HG03354 (cell line): ENCODE measurements at regions not wholly inside any gene's neighbourhood (a gene's known extent, or its start where the extent isn't known, plus 50 kb on each side); places are given as distances from the start of the nearest gene placed in this dataset.
A peak's percentile ranks its signal among the peaks of the same experiment; 100 is the strongest.
"Not testable (repeated sequence)": the region's sequence is repeated elsewhere in the genome, so short reads cannot be mapped to it uniquely, and the experiment has no call there.

Experiments
- ATAC-seq: cut with Tn5 transposase; IDR thresholded peaks from one replicate; pipeline ENCODE4 v1.9.1; 2021; ENCODE audit warnings: mild to moderate bottlenecking; ENCODE audit not compliant: unreplicated experiment, poor library complexity, severe bottlenecking

- no peak for ATAC-seq
These were observed 53.8 kb upstream of the C2CD4B start for GRCh38 chr15:62218841-62219240.

DNA sequence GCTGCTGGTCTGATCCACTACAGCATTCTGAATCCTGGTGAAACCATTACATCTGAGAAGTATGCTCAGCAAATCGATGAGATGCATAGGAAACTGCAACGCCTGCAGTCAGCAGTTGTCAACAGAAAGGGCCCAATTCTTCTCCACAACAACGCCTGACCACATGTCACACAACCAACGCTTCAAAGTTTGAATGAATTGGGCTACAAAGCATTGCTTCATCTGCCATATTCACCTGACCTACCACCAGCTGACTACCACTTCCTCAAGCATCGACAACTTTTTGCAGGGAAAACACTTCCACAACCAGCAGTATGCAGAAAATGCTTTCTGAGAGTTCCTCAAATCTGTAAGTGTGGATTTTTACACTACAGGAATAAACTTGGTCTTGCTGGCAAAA lies 54.7 kb upstream of the C2CD4B start:
- no peak for ATAC-seq

DNA sequence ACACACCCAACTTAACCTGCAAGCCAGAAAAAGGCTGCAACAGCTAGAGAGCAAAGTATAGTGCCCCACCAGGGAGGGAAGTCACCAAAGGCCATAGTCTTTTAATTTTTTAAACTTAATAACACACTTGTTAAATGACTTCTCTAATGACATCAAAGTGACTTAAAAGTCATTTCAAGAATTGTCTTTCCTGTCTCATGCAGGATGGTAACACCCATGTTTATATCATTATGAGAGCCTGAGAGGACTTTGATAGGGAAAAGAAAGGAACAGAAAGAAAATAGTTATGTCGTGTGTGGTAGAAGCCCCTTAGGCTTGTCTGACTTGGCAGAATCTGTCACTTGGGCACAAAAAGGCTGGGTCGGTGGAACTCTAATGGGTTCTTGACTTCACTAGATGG lies 57.9 kb upstream of the C2CD4B start:
- no peak for ATAC-seq

- ATAC-seq, result no peak
These were observed 63.5 kb upstream of the C2CD4B start for GRCh38 chr15:62228604-62229003.

DNA sequence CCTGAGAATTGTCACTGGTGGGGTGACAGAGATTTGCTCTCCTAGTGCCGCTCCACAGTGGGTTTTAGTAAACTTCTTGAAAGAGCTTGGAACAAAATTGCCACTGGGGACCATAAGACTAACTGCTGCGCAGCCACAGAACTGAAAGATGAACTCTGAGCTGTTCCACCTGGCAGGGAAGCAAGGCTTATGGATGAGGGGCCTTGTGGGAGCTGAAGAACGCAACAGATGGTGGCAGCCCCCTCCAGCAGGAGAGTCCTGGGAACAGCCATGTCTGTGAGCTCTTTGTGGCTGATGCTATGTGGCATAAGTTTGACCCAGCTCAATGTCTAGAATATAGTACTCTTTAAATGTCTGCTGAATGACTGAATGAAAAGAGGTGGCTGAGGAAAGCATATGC lies 66.8 kb upstream of the C2CD4B start:
- ATAC-seq, result no peak

DNA sequence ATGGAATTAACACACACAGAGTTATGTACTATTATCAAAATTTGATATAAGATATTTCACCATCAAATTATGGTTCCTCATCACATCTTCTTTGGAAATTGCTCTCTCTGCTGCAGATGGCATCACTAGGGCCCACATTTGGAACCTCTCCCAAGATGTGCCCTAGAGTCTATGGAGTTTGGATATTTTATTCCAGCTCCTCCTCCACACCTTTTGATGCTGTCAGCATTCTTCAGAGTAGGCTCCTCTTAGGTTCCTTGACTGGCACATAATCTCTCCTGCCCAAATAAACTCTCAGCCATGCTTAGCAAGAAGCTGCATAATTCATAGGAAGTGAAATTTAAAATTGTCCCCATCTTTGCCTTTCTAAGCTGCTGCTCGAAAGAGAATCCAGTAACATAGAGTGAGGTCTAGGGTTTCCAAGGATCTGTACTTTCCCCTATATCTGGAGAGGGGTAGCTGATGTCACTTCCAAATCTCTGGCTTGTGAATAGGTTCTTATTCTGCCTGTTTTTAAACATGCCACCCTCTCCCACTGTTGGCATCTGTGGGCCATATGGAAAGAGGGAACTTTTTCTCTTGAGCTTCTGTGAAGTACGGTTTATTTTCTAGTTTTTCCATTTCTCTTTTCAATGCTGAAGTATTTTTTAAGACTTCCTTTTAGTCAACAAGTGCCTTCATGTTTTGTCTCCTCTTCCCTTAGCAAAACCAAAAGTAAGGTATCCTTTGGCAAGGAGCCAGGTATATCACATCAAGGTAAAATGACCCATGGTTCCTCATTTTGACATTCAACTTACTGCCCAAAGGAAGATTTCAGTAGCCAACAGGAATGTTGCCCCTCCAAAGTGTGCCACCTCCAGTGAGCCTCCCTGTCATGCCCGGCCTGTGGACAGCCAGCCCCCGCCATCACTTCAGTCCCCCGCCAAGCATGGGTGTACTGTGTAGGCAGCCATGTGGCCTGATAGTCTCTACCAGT lies 75.3 kb upstream of the C2CD4B start:
- ATAC-seq, result no peak

GRCh38 chr15:62241135-62241770 lies 76.2 kb upstream of the C2CD4B start:
- ATAC-seq, result no peak

- no peak for ATAC-seq
These were observed 77.9 kb upstream of the C2CD4B start for GRCh38 chr15:62242999-62243398.

GRCh38 chr15:62244762-62245161 lies 79.7 kb upstream of the C2CD4B start:
- ATAC-seq, result no peak

DNA sequence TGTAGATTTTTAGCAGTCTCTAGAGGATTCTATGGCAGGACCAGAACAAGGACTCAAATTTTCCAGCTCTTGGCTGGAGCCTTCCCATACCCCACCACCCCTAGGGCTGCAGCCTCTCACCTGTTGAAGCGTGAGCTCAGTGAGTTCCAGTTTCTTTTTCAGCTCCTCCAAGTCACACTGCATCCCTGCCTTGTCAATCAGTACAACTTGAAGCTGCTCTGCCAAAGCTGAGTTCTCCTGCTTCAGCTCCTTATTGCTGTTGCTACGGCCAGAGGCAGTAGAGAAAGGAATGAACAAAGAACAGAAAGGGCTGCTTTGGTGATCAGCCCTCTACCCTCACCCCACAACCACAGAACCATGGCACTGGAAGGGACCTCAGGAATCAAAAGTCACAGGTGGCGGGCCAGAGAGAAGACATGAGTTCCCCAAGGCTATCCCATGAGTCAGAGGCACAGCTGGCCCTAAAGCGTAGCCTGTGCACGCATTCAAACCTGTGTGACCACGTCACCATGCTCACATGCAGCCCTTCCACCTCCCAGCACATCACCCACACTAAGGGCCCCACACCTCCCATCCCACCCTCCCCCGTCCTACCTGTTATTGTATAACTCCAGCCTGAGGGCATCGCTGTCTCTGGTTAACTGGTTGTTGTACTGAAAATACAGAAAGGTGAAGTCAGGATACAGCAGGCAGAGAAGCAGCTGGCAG lies 83.3 kb upstream of the C2CD4B start:
- ATAC-seq, result no peak

DNA sequence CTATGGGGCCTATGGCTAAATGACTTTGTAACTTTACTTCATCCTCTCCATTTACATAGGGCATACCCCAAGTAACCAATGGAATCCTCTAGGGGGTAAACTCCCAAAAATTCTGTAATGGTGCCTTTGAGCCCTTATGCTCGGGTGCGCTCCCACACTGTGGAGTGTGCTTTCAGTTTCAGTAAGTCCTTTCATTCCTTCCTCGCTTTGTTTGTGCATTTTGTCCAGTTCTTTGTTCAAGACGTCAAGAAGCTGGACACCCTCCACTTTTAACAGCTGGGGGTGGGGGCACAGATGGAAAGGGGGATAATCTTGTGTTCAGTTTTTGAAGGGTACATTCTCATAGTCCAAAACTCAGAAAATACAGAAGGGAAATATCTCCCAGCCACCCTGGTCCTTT lies 84.4 kb upstream of the C2CD4B start:
- no peak for ATAC-seq

- no peak for ATAC-seq
These were observed 85.1 kb upstream of the C2CD4B start for GRCh38 chr15:62250186-62250585.

DNA sequence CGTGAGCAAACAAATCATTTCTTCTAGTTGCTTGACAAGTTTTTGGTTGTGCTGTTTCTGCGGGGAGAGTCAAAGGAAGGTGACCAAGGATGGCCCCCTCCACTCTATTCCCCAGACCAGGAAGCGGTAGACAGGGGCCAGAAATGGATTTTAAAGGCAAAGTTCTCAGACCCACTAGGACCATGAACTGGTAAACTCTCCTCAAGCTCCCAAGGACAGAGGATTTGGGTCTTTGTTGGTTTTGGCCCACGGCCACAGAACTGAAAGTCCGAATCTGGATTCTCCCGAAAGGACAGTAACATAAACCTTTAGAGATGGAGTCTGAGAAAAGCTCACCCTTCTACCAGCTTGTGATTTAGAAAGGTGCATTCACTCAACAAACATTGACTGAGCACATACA lies 85.9 kb upstream of the C2CD4B start:
- ATAC-seq, result no peak

DNA sequence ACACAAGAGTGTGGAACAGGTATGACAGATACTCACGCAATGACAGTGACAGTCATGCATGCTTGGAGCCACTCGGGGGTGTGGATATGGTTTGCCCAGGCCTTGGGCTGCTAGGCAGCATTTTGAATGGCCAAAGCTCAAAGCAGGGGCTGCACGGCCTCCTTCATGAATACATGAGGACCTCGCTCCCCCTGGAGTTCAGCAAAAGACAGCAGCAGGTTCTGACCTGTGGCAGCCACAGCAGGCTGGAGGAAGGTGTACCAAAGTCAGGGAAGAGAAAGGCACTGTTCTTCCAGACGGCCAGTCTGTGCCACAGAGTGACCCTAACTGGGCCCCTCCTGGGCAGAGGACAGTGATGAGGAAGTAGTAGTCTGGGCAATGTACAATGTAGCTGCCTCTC lies 88.2 kb upstream of the C2CD4B start:
- no peak for ATAC-seq

- ATAC-seq, result peak; percentile 48
These were observed 89.3 kb upstream of the C2CD4B start for GRCh38 chr15:62254137-62254934.

- not testable (repeated sequence) for ATAC-seq
These were observed 91.3 kb upstream of the C2CD4B start for GRCh38 chr15:62256430-62256829.

GRCh38 chr15:62257996-62258521 lies 93.0 kb upstream of the C2CD4B start:
- no peak for ATAC-seq

DNA sequence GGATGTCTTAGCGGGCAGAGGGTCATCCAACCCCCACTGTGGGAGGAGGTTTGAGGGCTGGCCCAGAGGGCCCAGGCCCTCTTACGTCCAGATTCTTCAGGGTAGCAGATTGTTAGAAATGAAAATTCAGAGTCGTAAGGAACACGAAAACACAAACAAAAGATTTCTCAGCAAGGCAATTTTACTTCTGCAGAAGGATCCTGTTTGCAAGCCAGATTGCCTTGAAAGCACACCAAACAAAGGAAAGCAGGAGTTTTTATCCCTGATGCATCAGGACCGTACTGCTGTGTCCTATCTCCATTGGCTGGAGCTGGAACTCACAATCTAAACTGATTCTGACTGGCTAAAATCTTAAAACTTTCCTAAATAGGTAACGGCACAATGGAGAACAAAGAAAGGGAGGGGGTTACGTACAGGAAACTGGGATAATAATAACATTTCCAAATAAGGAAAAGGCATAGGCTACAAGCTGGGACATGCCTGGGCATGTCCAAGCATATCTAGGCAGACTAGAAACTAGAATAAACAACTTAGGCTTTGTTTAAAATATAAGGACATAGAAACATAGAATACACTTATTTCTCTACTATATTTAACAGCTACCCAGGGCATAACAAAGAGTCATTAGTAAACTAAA lies 97.3 kb upstream of the C2CD4B start:
- no peak for ATAC-seq

DNA sequence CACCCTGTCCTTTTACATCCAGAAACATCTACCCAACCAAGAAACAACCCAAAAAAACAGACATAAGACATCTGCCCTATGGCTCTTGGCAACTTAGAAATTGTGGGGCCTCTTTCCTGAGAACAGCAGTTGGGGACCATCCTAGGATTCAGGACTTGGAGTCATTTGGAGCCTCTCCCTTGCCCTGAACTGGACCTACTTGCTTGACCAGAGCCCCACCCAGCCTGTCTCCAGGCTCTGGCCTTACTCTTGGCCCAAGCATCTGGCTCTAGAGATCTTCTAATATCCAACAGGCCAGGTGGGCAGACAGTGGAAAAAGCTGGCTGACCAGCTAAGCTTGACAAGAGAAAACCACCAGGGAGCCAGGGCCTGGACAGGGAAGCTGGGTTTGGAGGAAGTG lies 99.1 kb upstream of the C2CD4B start:
- no peak for ATAC-seq
